ENCODE measurements at regions not wholly inside any gene's neighbourhood (a gene's known extent, or its start where the extent isn't known, plus 50 kb on each side); places are given as distances from the start of the nearest gene placed in this dataset.

GRCh38 chr4:187499956-187500355 lies 495.6 kb upstream of the ZFP42 start:
- TF ChIP-seq POLR2A (IDR thresholded peaks at IDR 0.05) (no peak), CTCF (IDR thresholded peaks at IDR 0.05) (no peak)
